ENCODE measurements at regions not wholly inside any gene's neighbourhood (a gene's known extent, or its start where the extent isn't known, plus 50 kb on each side); places are given as distances from the start of the nearest gene placed in this dataset.

DNA sequence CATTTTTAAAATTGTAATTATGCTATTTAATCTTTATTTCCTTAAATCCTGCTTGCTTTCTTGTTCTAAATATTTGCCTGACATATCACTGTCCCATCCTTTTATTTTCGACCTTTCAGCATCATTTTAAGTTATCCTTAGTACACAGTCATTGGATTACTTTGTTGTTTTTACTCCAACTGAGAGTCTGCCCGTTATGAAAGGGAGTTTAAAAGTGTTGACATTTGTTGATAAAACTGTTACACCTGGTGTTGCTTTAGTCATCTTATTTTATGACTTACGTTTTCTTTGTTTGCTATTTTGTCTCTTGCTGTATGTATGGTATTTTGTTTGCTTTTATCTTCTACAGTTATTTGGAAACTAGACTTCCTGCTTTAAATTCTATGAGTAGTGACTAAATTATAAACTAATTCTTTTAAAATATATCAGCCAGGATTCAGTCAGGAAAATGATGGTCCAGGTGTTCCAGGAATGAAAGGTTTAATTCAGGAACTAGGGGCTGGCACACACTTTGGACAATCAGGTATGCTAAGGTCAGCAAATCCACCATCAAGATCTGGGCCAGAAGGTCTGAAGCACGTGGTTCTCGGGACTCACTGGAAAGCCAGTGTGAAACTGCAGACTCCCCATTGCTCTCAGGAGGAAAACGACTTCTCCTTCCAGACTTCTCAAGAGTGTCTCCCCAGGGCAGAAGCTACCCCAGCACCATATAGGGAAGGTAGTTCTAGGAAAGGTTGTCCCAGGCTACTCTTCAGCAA is 86.0 kb downstream of the RASSF10 start:
- dilution Hi-C loops (cut with HindIII; ENCODE audit: low sequenced_read_pairs, unreplicated experiment) (no loop called here), intact Hi-C loops (cut with micrococcal nuclease) (no loop called here), in situ Hi-C loops (cut with MboI; ENCODE audit: low sequenced_read_pairs) (no loop called here)
- no peak overlapping the region for H2BK15ac ChIP-seq (ENCODE audit: low read depth, low read length)
- H2AK5ac ChIP-seq (ENCODE audit: low read depth, low read length), result no peak overlapping the region
- H2AK9ac ChIP-seq (replicated peaks; ENCODE audit: low read depth, low read length, poor library complexity), result no peak overlapping the region
- H3K79me1 ChIP-seq (ENCODE audit: low read depth in 1 of 2, low read length in 2 of 2), result no peaks in the 10 kb centered on the region
- H3K9me1 ChIP-seq (ENCODE audit: insufficient read depth, low read length), result no peaks in the 10 kb centered on the region
- no peaks in the 10 kb centered on the region for H3K4me1 ChIP-seq (ENCODE audit: control insufficient read depth, insufficient read depth, low read length)
- H3K27ac ChIP-seq (ENCODE audit: insufficient read depth, low read length), result no peak overlapping the region
- no peaks in the 10 kb centered on the region for H3K36me3 ChIP-seq (ENCODE audit: control insufficient read depth, insufficient read depth, low read length)
- H3K23ac ChIP-seq (ENCODE audit: low read depth, low read length), result no peak overlapping the region
- no peak overlapping the region for H3K14ac ChIP-seq (replicated peaks; ENCODE audit: low read depth, low read length)
- no peak overlapping the region for H2AFZ ChIP-seq (replicated peaks; ENCODE audit: low read length, poor library complexity)
- BruUV-seq (replicated peaks), result no TSS peak
- no peak for ATAC-seq (ENCODE audit: low read depth)
- peaks cover 2% of the 10 kb centered on the region; the same call in 1 of the 2 replicates for H3K9me3 ChIP-seq (ENCODE audit: control insufficient read depth, insufficient read depth, low read length)
- H2BK20ac ChIP-seq (ENCODE audit: low read depth, low read length), result no peak overlapping the region
- TF ChIP-seq MAFK (IDR thresholded peaks at IDR 0.05; ENCODE audit: low read depth, low read length) (0 out of 2 replicates have a peak, but pooled peaks have one; percentile 15), NFE2L2 (IDR thresholded peaks at IDR 0.05; ENCODE audit: low read depth, low read length) (no peak)
- peaks cover 28% of the 10 kb centered on the region for H3K27me3 ChIP-seq (ENCODE audit: control insufficient read depth, insufficient read depth, low read length)
- no peak for DNase-seq
- H4K5ac ChIP-seq (ENCODE audit: low read depth, low read length), result no peak overlapping the region
- no peak overlapping the region for H4K91ac ChIP-seq (ENCODE audit: insufficient read depth, low read depth, low read length)
- no peaks in the 10 kb centered on the region for H4K20me1 ChIP-seq (ENCODE audit: insufficient read depth, low read length)
- H4K8ac ChIP-seq (ENCODE audit: low read depth in 2 of 2, low read length in 2 of 2), result no peak overlapping the region
- no peak overlapping the region for H3K4ac ChIP-seq (ENCODE audit: low read depth, low read length)
- no CpG with 5 or more reads among the region's 6 CpGs for WGBS, 2 experiments (ENCODE audit: extremely low coverage in 2 of 2, insufficient read length in 1 of 2)
- POLR2A ChIA-PET (ENCODE audit: unreplicated experiment), result no interaction called here
- H3K18ac ChIP-seq (ENCODE audit: low read depth, low read length), result no peak overlapping the region
- no peak overlapping the region for H3K56ac ChIP-seq (ENCODE audit: extremely low read depth, insufficient read depth, low read length)
- H3K9ac ChIP-seq (ENCODE audit: low read depth, low read length), result no peak overlapping the region
- no peak overlapping the region for H3K4me3 ChIP-seq (ENCODE audit: insufficient read depth, low read depth, low read length)
- no peak overlapping the region for H2BK5ac ChIP-seq (ENCODE audit: low read depth, low read length, poor library complexity, severe bottlenecking)
- CTCF ChIA-PET, result no interaction called here
- H3K4me2 ChIP-seq (ENCODE audit: low read depth, low read length), result no peak overlapping the region
- no peak overlapping the region for H2BK120ac ChIP-seq (ENCODE audit: low read depth, low read length)

Measured in IMR-90 (cell line).